Glutamatergic neuron (in vitro differentiated cells): ENCODE measurements at regions not wholly inside any gene's neighbourhood (a gene's known extent, or its start where the extent isn't known, plus 50 kb on each side); places are given as distances from the start of the nearest gene placed in this dataset.

Source experiments
- DNase-seq: peaks from one replicate; pipeline ENCODE4 v3.0.0; 2022
- H3K27ac Mint-ChIP-seq: one replicate; pipeline ENCODE4 v1.8.0; 2020; ENCODE audit warnings: mild to moderate bottlenecking, mixed read lengths, inconsistent platforms; ENCODE audit not compliant: unreplicated experiment
- H3K27me3 Mint-ChIP-seq: one replicate; pipeline ENCODE4 v1.8.0; 2020; ENCODE audit warnings: mild to moderate bottlenecking, moderate library complexity, mixed read lengths, inconsistent platforms; ENCODE audit not compliant: unreplicated experiment
- H3K36me3 Mint-ChIP-seq: one replicate; pipeline ENCODE4 v1.8.0; 2020; ENCODE audit warnings: mild to moderate bottlenecking, mixed read lengths, inconsistent platforms; ENCODE audit not compliant: unreplicated experiment
- H3K4me1 Mint-ChIP-seq: one replicate; pipeline ENCODE4 v1.8.0; 2020; ENCODE audit warnings: mild to moderate bottlenecking, low read depth, mixed read lengths, inconsistent platforms; ENCODE audit not compliant: unreplicated experiment
- H3K4me3 Mint-ChIP-seq: one replicate; pipeline ENCODE4 v1.8.0; 2020; ENCODE audit warnings: mild to moderate bottlenecking, mixed read lengths, inconsistent platforms; ENCODE audit not compliant: unreplicated experiment
- H3K9me3 Mint-ChIP-seq: one replicate; pipeline ENCODE4 v1.8.0; 2020; ENCODE audit warnings: mild to moderate bottlenecking, moderate library complexity, mixed read lengths, inconsistent platforms; ENCODE audit not compliant: unreplicated experiment
- CTCF ChIP-seq: fragments of 200-600 bp; sonication (generic); IDR thresholded peaks from one replicate; pipeline ENCODE4 v1.5.0; 2021; ENCODE audit not compliant: partially characterized antibody, unreplicated experiment

GRCh38 chr3:118347396-118348168 is 687.1 kb downstream of the IGSF11 start:
- H3K4me1 Mint-ChIP-seq, result no peaks in the 10 kb centered on the region
- no peak for DNase-seq
- no peak overlapping the region for H3K27ac Mint-ChIP-seq
- no peak for TF ChIP-seq CTCF
- H3K9me3 Mint-ChIP-seq, result no peaks in the 10 kb centered on the region
- no peaks in the 10 kb centered on the region for H3K27me3 Mint-ChIP-seq
- H3K4me3 Mint-ChIP-seq, result no peak overlapping the region
- peaks cover 4% of the 10 kb centered on the region for H3K36me3 Mint-ChIP-seq

- Mint-ChIP-seq H3K36me3 (peaks cover 5% of the 10 kb centered on the region), H3K9me3 (no peaks in the 10 kb centered on the region), H3K27ac (no peak overlapping the region), H3K4me1 (no peaks in the 10 kb centered on the region), H3K27me3 (no peaks in the 10 kb centered on the region), H3K4me3 (no peak overlapping the region)
- DNase-seq, result no peak
- no peak for TF ChIP-seq CTCF
These were observed 686.5 kb downstream of the IGSF11 start for GRCh38 chr3:118348169-118348557.

- Mint-ChIP-seq H3K36me3 (peaks cover 33% of the 10 kb centered on the region), H3K4me3 (no peak overlapping the region), H3K9me3 (peaks cover 5% of the 10 kb centered on the region), H3K27ac (no peak overlapping the region), H3K4me1 (no peaks in the 10 kb centered on the region), H3K27me3 (no peaks in the 10 kb centered on the region)
- TF ChIP-seq CTCF, result no peak
- DNase-seq, result no peak
These were observed 680.1 kb downstream of the IGSF11 start for GRCh38 chr3:118354556-118354955.

- no peaks in the 10 kb centered on the region for H3K4me1 Mint-ChIP-seq
- peaks cover 2% of the 10 kb centered on the region for H3K9me3 Mint-ChIP-seq
- no peaks in the 10 kb centered on the region for H3K27me3 Mint-ChIP-seq
- no peak for DNase-seq
- no peak overlapping the region for H3K27ac Mint-ChIP-seq
- H3K36me3 Mint-ChIP-seq, result no peaks in the 10 kb centered on the region
- no peak for TF ChIP-seq CTCF
- no peak overlapping the region for H3K4me3 Mint-ChIP-seq
These were observed 664.7 kb downstream of the IGSF11 start for GRCh38 chr3:118369892-118370491.

GRCh38 chr3:118380576-118380975 is 654.1 kb downstream of the IGSF11 start:
- no peak for DNase-seq
- H3K27ac Mint-ChIP-seq, result no peak overlapping the region
- TF ChIP-seq CTCF, result no peak
- H3K36me3 Mint-ChIP-seq, result no peaks in the 10 kb centered on the region
- no peaks in the 10 kb centered on the region for H3K9me3 Mint-ChIP-seq
- H3K27me3 Mint-ChIP-seq, result peaks cover 3% of the 10 kb centered on the region
- no peaks in the 10 kb centered on the region for H3K4me1 Mint-ChIP-seq
- no peak overlapping the region for H3K4me3 Mint-ChIP-seq
